Uterus (tissue), 3 donors: ENCODE measurements at regions not wholly inside any gene's neighbourhood (a gene's known extent, or its start where the extent isn't known, plus 50 kb on each side); places are given as distances from the start of the nearest gene placed in this dataset.

Source experiments
- DNase-seq, 2 donors: peaks; one replicate each; pipeline ENCODE4 v3.0.0-alpha.2; 2019 to 2020
- H3K27ac ChIP-seq, 2 donors: fragments of 200-600 bp; sonication (generic); 1 replicate in 1 of 2; 2 replicates in 1 of 2; pipeline ENCODE4 v1.5.1; 2016 to 2018
- H3K27me3 ChIP-seq, 2 donors: fragments of 200-600 bp; sonication (generic); one replicate each; pipeline ENCODE4 v1.5.1; 2018 to 2019; ENCODE audit warnings: control low read depth in 1 of 2
- H3K36me3 ChIP-seq, 2 donors: fragments of 200-600 bp; sonication (generic); one replicate each; pipeline ENCODE4 v1.5.1; 2019; ENCODE audit warnings: control low read depth in 1 of 2
- H3K4me1 ChIP-seq, 2 donors: fragments of 200-600 bp; sonication (generic); one replicate each; pipeline ENCODE4 v1.5.1; 2018 to 2019; ENCODE audit warnings: control low read depth in 1 of 2
- H3K4me3 ChIP-seq, 2 donors: fragments of 200-600 bp; sonication (generic); 1 replicate in 1 of 2; 2 replicates in 1 of 2; pipeline ENCODE4 v1.5.1; 2018 to 2019; ENCODE audit warnings: mild to moderate bottlenecking in 1 of 2
- H3K9me3 ChIP-seq, 2 donors: fragments of 200-600 bp; sonication (generic); one replicate each; pipeline ENCODE4 v1.5.1; 2019; ENCODE audit warnings: control low read depth in 1 of 2
- POLR2A ChIP-seq, 2 donors: fragments of 450-650 bp; IDR thresholded peaks; one replicate each; pipeline ENCODE4 v1.6.1; 2016; ENCODE audit warnings: antibody characterized with exemption in 2 of 2, mild to moderate bottlenecking in 1 of 2, moderate library complexity in 1 of 2
- intact Hi-C: fragments of 100-400 bp; cut with DNase I; formaldehyde crosslinking; loops from one replicate; pipeline ENCODE4 v1.15.1; 2023; ENCODE audit warnings: low total_unique reads
- TF ChIP-seq, protein P1 (sequence below), 4 experiments: fragments of 200-600 bp in 2 of 4; fragments of 450-650 bp in 2 of 4; sonication (generic) in 2 of 4; IDR thresholded peaks; one replicate each; pipeline ENCODE4 v1.5.1; 2016 to 2019; ENCODE audit warnings: antibody characterized with exemption in 4 of 4, mild to moderate bottlenecking in 2 of 4, moderate library complexity in 1 of 4
- donor health status: DM: yes; HTN: yes; CAD: no.

DNA sequence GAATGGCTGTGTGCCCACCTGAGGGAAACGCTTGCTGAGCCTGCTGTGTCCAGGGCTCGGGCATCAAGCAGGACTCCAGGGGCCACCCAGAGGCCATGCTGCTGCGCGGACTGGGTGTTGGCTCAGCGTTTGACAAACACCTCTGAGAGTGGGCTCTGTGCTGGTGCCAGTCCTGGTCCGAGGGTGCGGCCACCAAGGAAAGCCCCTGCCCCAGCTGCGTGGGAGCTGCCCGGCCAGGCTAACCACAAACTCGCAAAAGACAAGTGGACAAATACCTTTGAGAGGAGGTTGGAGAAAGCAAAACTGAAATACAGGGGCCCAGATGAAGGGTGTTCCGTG lies 65.6 kb upstream of the TTC34 start:
- Histone ChIP-seq H3K36me3 (no peaks in the 10 kb centered on the region), H3K9me3 (peaks cover 0 to 14% of the 10 kb centered on the region in 2 donors), H3K4me3 (no peak overlapping the region), H3K4me1 (no peaks in the 10 kb centered on the region), H3K27ac (no peak overlapping the region), H3K27me3 (no peaks in the 10 kb centered on the region)
- no peak for DNase-seq
- TF ChIP-seq, protein P1, sequence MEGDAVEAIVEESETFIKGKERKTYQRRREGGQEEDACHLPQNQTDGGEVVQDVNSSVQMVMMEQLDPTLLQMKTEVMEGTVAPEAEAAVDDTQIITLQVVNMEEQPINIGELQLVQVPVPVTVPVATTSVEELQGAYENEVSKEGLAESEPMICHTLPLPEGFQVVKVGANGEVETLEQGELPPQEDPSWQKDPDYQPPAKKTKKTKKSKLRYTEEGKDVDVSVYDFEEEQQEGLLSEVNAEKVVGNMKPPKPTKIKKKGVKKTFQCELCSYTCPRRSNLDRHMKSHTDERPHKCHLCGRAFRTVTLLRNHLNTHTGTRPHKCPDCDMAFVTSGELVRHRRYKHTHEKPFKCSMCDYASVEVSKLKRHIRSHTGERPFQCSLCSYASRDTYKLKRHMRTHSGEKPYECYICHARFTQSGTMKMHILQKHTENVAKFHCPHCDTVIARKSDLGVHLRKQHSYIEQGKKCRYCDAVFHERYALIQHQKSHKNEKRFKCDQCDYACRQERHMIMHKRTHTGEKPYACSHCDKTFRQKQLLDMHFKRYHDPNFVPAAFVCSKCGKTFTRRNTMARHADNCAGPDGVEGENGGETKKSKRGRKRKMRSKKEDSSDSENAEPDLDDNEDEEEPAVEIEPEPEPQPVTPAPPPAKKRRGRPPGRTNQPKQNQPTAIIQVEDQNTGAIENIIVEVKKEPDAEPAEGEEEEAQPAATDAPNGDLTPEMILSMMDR (IDR thresholded peaks at IDR 0.05): no peak
- TF ChIP-seq POLR2A (IDR thresholded peaks at IDR 0.05): no peak
- intact Hi-C loops: no loop called here

DNA sequence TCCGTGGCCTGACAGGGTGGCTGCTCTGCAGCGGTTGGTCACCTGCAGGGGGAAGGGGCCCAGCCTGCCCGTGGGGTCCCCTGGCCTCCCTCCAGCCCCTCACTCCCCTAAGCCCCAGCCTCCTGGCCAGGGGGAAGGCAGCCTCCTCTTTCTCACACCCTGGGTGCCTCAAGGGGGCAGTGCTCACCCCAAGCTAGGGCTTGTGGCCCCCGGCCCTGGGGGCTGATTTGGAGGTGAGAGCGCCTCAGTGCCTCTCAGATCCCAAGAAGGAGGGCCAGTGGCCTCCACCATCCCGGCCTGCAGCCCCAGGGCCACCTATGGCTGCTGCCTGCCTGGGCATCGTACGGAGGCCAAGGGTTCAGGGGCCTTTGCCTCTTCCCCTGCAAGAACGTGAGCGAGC lies 66.4 kb upstream of the TTC34 start:
- Histone ChIP-seq H3K4me3 (no peak overlapping the region), H3K27me3 (no peaks in the 10 kb centered on the region), H3K36me3 (no peaks in the 10 kb centered on the region), H3K4me1 (no peaks in the 10 kb centered on the region), H3K9me3 (peaks cover 0 to 14% of the 10 kb centered on the region in 2 donors), H3K27ac (no peak overlapping the region)
- no peak for DNase-seq
- intact Hi-C loops: no loop called here
- TF ChIP-seq, protein P1 (IDR thresholded peaks at IDR 0.05): no peak
- TF ChIP-seq POLR2A (IDR thresholded peaks at IDR 0.05): no peak

DNA sequence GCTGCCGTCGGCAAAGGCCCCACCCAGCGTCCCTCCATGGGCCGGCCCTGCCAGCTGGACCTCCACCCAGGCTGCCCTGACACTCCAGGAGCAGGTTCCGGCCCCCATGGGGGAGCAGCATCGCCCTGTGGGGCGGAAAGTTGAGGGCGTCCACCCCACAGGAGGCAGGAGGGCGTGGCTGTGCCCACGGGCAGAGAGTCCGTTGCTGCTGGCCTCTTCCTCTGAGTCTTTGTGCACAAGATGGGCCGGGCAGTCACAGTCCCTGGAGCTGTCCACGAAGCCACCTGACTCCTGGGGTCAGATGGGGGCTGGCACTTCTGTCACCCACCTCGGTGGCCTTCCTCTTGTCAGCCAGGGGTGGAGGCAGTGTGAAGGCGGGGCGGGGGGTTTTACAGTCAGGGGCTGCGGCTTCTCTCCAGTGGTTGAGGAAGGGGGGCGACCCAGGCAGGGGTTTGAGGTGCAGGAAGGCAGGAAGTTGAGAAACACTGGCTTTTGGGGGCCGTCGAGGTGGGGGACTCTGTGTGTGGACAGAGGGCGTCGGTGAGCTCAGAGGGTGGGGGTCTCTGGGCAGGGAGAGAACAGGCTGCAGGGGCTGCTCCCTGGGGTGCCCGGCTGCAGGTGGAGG lies 67.2 kb upstream of the TTC34 start:
- Histone ChIP-seq H3K36me3 (no peaks in the 10 kb centered on the region), H3K9me3 (peaks cover 0 to 14% of the 10 kb centered on the region in 2 donors), H3K4me3 (no peak overlapping the region), H3K4me1 (no peaks in the 10 kb centered on the region), H3K27ac (no peak overlapping the region), H3K27me3 (no peaks in the 10 kb centered on the region)
- TF ChIP-seq POLR2A (IDR thresholded peaks at IDR 0.05): no peak
- DNase-seq: no peak
- intact Hi-C loops: no loop called here

DNA sequence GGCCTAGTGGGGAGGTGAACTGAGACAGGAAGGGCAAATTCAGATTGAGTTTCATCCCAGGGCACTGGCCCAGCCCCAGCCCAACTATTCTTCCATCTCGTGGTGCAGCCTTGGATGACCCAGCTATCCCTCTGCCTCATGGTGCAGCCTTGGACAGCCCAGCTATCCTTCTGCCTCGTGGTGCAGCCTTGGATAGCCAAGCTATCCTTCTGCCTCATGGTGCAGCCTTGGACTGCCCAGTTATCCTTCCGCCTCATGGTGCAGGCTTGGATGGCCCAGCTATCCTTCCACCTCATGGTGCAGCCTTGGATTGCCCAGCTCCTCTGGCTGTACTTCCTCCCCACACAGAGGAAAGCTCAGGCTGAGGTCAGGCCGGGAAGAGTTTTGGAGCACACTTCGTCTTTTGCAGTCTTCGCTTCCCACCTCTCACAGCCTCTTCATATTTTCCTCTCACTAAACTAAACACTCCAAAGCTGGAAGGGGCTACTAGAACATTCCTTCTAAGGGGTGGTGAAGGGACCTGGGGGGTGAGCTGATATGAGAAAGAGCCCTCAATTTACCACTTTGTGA lies 69.8 kb upstream of the TTC34 start:
- intact Hi-C loops: no loop called here
- TF ChIP-seq, protein P1 (IDR thresholded peaks at IDR 0.05): no peak
- no peak for TF ChIP-seq POLR2A (IDR thresholded peaks at IDR 0.05)
- H3K36me3 ChIP-seq: no peaks in the 10 kb centered on the region
- H3K27me3 ChIP-seq: no peaks in the 10 kb centered on the region
- peaks cover 0 to 14% of the 10 kb centered on the region in 2 donors for H3K9me3 ChIP-seq
- H3K4me1 ChIP-seq: no peaks in the 10 kb centered on the region
- no peak overlapping the region for H3K4me3 ChIP-seq
- no peak for DNase-seq
- no peak overlapping the region for H3K27ac ChIP-seq

DNA sequence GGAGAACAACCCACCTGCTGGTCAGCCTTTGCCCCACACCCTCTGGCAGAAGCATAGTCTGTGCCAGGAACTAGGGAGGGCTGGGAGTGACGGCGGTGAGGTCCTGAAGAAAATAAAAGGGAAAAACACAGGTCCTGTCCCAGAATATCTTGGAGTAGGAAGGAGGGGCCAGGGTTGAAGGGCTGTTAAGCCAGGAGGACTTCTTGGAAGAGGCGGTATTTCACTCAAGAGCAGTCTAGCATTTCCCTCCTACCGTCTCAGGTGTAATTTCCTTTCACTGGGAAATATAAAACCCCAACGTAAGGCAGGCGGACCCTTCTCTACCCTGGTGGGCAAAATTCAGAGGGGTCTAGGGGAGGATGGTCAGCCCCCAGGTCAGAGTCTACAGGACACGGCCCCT lies 72.7 kb upstream of the TTC34 start:
- TF ChIP-seq, protein P1 (IDR thresholded peaks at IDR 0.05): no peak
- no peak for TF ChIP-seq POLR2A (IDR thresholded peaks at IDR 0.05)
- peaks cover 0 to 14% of the 10 kb centered on the region in 2 donors for H3K9me3 ChIP-seq
- no peaks in the 10 kb centered on the region for H3K27me3 ChIP-seq

More for the DNA sequence above, 72.7 kb upstream of the TTC34 start:
- Histone ChIP-seq H3K4me3 (no peak overlapping the region), H3K27ac (no peak overlapping the region), H3K36me3 (no peaks in the 10 kb centered on the region), H3K4me1 (no peaks in the 10 kb centered on the region)
- no peak for DNase-seq
- intact Hi-C loops: no loop called here
